Stimulated activated CD8-positive, alpha-beta memory T cell treated with anti-CD3 and anti-CD28 coated beads, Interleukin-7, amount 100 ng/mL, for 24 hours (primary cell): ENCODE measurements at regions not wholly inside any gene's neighbourhood (a gene's known extent, or its start where the extent isn't known, plus 50 kb on each side); places are given as distances from the start of the nearest gene placed in this dataset.

Experiments
- DNase-seq: peaks from one replicate; pipeline ENCODE4 v3.0.0-alpha.2; 2020; ENCODE audit warnings: low read depth

- DNase-seq = no peak
These were observed 121.3 kb downstream of the RPS29 start for GRCh38 chr14:49464885-49465284.

GRCh38 chr14:49463146-49463545 is 123.0 kb downstream of the RPS29 start:
- DNase-seq = no peak

- DNase-seq = peak; percentile 17
These were observed 124.4 kb downstream of the RPS29 start for GRCh38 chr14:49461529-49462401.

GRCh38 chr14:49460662-49461061 is 125.5 kb downstream of the RPS29 start:
- no peak for DNase-seq

GRCh38 chr14:49456589-49456988 is 129.6 kb downstream of the RPS29 start:
- no peak for DNase-seq

- DNase-seq = no peak
These were observed 134.2 kb downstream of the RPS29 start for GRCh38 chr14:49451938-49452337.

GRCh38 chr14:49449749-49450148 is 136.4 kb downstream of the RPS29 start:
- no peak for DNase-seq

- no peak for DNase-seq
These were observed 138.6 kb downstream of the RPS29 start for GRCh38 chr14:49447540-49448107.

- no peak for DNase-seq
These were observed 139.4 kb downstream of the RPS29 start for GRCh38 chr14:49446801-49447200.

GRCh38 chr14:49438256-49438770 is 147.9 kb downstream of the RPS29 start:
- DNase-seq = no peak

- DNase-seq = no peak
These were observed 158.1 kb downstream of the RPS29 start for GRCh38 chr14:49428076-49428475.

- DNase-seq = no peak
These were observed 159.1 kb downstream of the RPS29 start for GRCh38 chr14:49427117-49427516.

- no peak for DNase-seq
These were observed 160.3 kb downstream of the RPS29 start for GRCh38 chr14:49425921-49426320.

GRCh38 chr14:49424436-49425331 is 161.5 kb downstream of the RPS29 start:
- no peak for DNase-seq

- no peak for DNase-seq
These were observed 166.0 kb downstream of the RPS29 start for GRCh38 chr14:49420201-49420600.

GRCh38 chr14:49418789-49419188 is 167.4 kb downstream of the RPS29 start:
- no peak for DNase-seq

- DNase-seq = no peak
These were observed 168.4 kb downstream of the RPS29 start for GRCh38 chr14:49417790-49418189.

GRCh38 chr14:49408187-49408933 is 177.8 kb downstream of the RPS29 start:
- DNase-seq = no peak

GRCh38 chr14:49405291-49405690 is 180.9 kb downstream of the RPS29 start:
- DNase-seq = no peak

GRCh38 chr14:49401373-49401772 is 184.8 kb downstream of the RPS29 start:
- DNase-seq = no peak

GRCh38 chr14:49396801-49397200 is 189.4 kb downstream of the RPS29 start:
- DNase-seq = no peak

- DNase-seq = no peak
These were observed 204.4 kb downstream of the RPS29 start for GRCh38 chr14:49381778-49382177.
